ENCODE measurements at regions not wholly inside any gene's neighbourhood (a gene's known extent, or its start where the extent isn't known, plus 50 kb on each side); places are given as distances from the start of the nearest gene placed in this dataset.

DNA sequence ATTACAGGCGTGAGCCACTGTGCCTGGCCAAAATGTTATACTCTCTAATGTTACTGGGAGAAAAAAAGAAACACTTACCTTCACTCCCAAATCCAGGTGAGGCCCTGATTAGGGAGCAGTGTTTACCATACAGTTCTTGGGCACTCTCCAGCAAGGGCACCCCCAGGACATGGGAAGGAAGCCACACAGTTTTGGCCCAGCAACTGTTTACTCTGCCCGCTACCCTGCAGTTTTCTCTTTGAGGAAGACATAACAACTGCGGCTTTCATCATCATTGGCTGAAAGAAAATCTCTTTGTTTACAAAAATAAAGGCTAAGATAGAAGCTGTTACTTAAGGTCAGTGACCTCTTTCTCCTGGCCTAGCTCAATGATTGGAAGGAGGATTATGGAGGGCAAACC lies 145.5 kb upstream of the DUSP21 start:
- H3K27me3 ChIP-seq (ENCODE audit: control insufficient read depth, insufficient read depth, low read length), result no peaks in the 10 kb centered on the region
- no peak overlapping the region for H3K9ac ChIP-seq (ENCODE audit: insufficient read depth, low read length)
- H3K36me3 ChIP-seq (ENCODE audit: control insufficient read depth, insufficient read depth, low read length), result no peaks in the 10 kb centered on the region
- no peak for DNase-seq (ENCODE audit: low read depth in 2 of 2)
- H3K4me2 ChIP-seq (ENCODE audit: extremely low read depth, insufficient read depth, low read length), result no peak overlapping the region
- H3K79me2 ChIP-seq (ENCODE audit: control insufficient read depth, insufficient read depth, low read length), result no peaks in the 10 kb centered on the region
- H2AFZ ChIP-seq (ENCODE audit: low read length), result no peak overlapping the region
- no peak overlapping the region for H3K27ac ChIP-seq (ENCODE audit: insufficient read depth, low read length)
- H3K4me3 ChIP-seq (replicated peaks in 1 of 4; ENCODE audit: control extremely low read depth in 1 of 4, insufficient read depth in 1 of 4, low read depth in 3 of 4, low read length in 4 of 4), result no peak overlapping the region
- TF ChIP-seq, protein P1, sequence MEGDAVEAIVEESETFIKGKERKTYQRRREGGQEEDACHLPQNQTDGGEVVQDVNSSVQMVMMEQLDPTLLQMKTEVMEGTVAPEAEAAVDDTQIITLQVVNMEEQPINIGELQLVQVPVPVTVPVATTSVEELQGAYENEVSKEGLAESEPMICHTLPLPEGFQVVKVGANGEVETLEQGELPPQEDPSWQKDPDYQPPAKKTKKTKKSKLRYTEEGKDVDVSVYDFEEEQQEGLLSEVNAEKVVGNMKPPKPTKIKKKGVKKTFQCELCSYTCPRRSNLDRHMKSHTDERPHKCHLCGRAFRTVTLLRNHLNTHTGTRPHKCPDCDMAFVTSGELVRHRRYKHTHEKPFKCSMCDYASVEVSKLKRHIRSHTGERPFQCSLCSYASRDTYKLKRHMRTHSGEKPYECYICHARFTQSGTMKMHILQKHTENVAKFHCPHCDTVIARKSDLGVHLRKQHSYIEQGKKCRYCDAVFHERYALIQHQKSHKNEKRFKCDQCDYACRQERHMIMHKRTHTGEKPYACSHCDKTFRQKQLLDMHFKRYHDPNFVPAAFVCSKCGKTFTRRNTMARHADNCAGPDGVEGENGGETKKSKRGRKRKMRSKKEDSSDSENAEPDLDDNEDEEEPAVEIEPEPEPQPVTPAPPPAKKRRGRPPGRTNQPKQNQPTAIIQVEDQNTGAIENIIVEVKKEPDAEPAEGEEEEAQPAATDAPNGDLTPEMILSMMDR (conservative IDR thresholded peaks at IDR 0.05 in 1 of 2, IDR thresholded peaks at IDR 0.05 in 1 of 2; ENCODE audit: low read depth in 1 of 2, low read length in 2 of 2), result no peak
- no peaks in the 10 kb centered on the region for H4K20me1 ChIP-seq (ENCODE audit: control insufficient read depth, extremely low read depth, insufficient read depth, low read length)
- H3K9me3 ChIP-seq (ENCODE audit: control insufficient read depth, insufficient read depth, low read depth, low read length), result no peaks in the 10 kb centered on the region
- H3K4me1 ChIP-seq (ENCODE audit: control insufficient read depth, extremely low read depth, insufficient read depth, low read length), result no peaks in the 10 kb centered on the region

DNA sequence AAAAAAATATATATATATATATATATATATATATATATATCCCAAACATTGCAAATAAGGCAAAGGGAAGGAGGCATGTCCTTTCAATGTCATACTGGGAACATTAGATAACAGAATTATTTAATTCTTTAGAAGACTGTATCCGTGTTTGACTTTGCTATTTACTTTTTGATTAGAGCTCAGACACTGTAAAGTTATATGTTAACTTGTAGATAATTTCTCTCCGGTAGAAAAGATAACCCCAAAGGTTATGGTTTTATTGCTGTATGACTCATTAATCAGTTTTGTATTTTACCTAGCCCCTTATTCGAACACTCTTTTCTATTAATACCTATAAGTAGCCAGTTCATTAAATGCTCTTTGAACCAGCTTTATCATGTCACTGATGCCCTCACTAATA lies 150.6 kb upstream of the DUSP21 start:
- Histone ChIP-seq H3K4me2 (ENCODE audit: extremely low read depth, insufficient read depth, low read length) (no peak overlapping the region), H3K27me3 (ENCODE audit: control insufficient read depth, insufficient read depth, low read length) (no peaks in the 10 kb centered on the region), H3K9ac (ENCODE audit: insufficient read depth, low read length) (no peak overlapping the region), H3K27ac (ENCODE audit: insufficient read depth, low read length) (no peak overlapping the region), H3K4me3 (replicated peaks in 1 of 4; ENCODE audit: control extremely low read depth in 1 of 4, insufficient read depth in 1 of 4, low read depth in 3 of 4, low read length in 4 of 4) (no peak overlapping the region), H3K79me2 (ENCODE audit: control insufficient read depth, insufficient read depth, low read length) (no peaks in the 10 kb centered on the region), H3K36me3 (ENCODE audit: control insufficient read depth, insufficient read depth, low read length) (no peaks in the 10 kb centered on the region), H3K9me3 (ENCODE audit: control insufficient read depth, insufficient read depth, low read depth, low read length) (no peaks in the 10 kb centered on the region), H3K4me1 (ENCODE audit: control insufficient read depth, extremely low read depth, insufficient read depth, low read length) (no peaks in the 10 kb centered on the region), H2AFZ (ENCODE audit: low read length) (no peak overlapping the region), H4K20me1 (ENCODE audit: control insufficient read depth, extremely low read depth, insufficient read depth, low read length) (no peaks in the 10 kb centered on the region)
- no peak for DNase-seq (ENCODE audit: low read depth in 2 of 2)
- TF ChIP-seq EZH2 (IDR thresholded peaks at IDR 0.05; ENCODE audit: low read length, missing control alignments), result no peak
- TF ChIP-seq, protein P1 (conservative IDR thresholded peaks at IDR 0.05 in 1 of 2, IDR thresholded peaks at IDR 0.05 in 1 of 2; ENCODE audit: low read depth in 1 of 2, low read length in 2 of 2), result no peak

DNA sequence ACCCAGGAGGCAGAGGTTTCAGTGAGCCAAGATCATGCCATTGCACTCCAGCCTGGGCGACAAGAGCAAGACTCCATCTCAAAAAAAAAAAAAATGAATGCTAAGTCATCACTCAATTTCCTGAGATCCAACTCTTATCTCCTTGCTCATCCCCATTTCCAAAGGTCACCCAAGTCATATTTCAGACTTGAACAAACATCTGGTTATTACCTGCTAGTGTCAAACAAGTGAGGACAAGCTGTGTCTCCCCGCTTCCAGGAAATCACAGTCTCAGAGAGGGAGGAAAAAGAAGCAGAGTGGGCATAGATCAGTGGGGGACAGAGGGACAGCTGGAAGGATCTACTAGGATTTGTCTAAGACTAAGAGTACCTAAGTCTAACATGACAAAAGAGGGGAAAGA lies 147.5 kb upstream of the FUNDC1 start:
- Histone ChIP-seq H3K9me3 (ENCODE audit: control insufficient read depth, insufficient read depth, low read depth, low read length) (no peaks in the 10 kb centered on the region), H3K4me1 (ENCODE audit: control insufficient read depth, extremely low read depth, insufficient read depth, low read length) (no peaks in the 10 kb centered on the region), H3K27me3 (ENCODE audit: control insufficient read depth, insufficient read depth, low read length) (no peaks in the 10 kb centered on the region), H3K9ac (ENCODE audit: insufficient read depth, low read length) (no peak overlapping the region), H3K79me2 (ENCODE audit: control insufficient read depth, insufficient read depth, low read length) (no peaks in the 10 kb centered on the region), H3K4me3 (replicated peaks in 1 of 4; ENCODE audit: control extremely low read depth in 1 of 4, insufficient read depth in 1 of 4, low read depth in 3 of 4, low read length in 4 of 4) (no peak overlapping the region), H3K36me3 (ENCODE audit: control insufficient read depth, insufficient read depth, low read length) (no peaks in the 10 kb centered on the region), H2AFZ (ENCODE audit: low read length) (no peak overlapping the region), H4K20me1 (ENCODE audit: control insufficient read depth, extremely low read depth, insufficient read depth, low read length) (no peaks in the 10 kb centered on the region), H3K4me2 (ENCODE audit: extremely low read depth, insufficient read depth, low read length) (no peak overlapping the region), H3K27ac (ENCODE audit: insufficient read depth, low read length) (no peak overlapping the region)
- DNase-seq (ENCODE audit: low read depth in 2 of 2), result no peak
- TF ChIP-seq, protein P1 (conservative IDR thresholded peaks at IDR 0.05 in 1 of 2, IDR thresholded peaks at IDR 0.05 in 1 of 2; ENCODE audit: low read depth in 1 of 2, low read length in 2 of 2), result no peak
- no peak for TF ChIP-seq EZH2 (IDR thresholded peaks at IDR 0.05; ENCODE audit: low read length, missing control alignments)

Measured in fibroblast of lung (primary cell).